Heart left ventricle (tissue), 13 donors: ENCODE measurements at regions not wholly inside any gene's neighbourhood (a gene's known extent, or its start where the extent isn't known, plus 50 kb on each side); places are given as distances from the start of the nearest gene placed in this dataset.

Experiments used
- POLR2A ChIP-seq, 2 donors: fragments of 450-650 bp; IDR thresholded peaks; one replicate each; pipeline ENCODE4 v1.6.1; 2017; ENCODE audit warnings: antibody characterized with exemption in 2 of 2, mild to moderate bottlenecking in 2 of 2, moderate library complexity in 2 of 2
- TF ChIP-seq, protein P1 (sequence below), 12 donors: fragments of 200-600 bp; sonication (generic) in 4 of 12; IDR thresholded peaks; one replicate each; pipeline versions ENCODE4 v1.5.0 to v1.8.0; 2018 to 2022; ENCODE audit warnings: antibody characterized with exemption in 12 of 12, mild to moderate bottlenecking in 5 of 12
- donor health status: ischemic (EF 13 %, LVEDD 7.1; RV severe dilation, severe dysfunction).
- donor health status: DM: no; HTN: yes; CAD: no.
- donor health status: DM: no; HTN: no; CAD: no.
- donor health status: ischemic (EF 25% LVEDD 6.9; RV normal size, moderate dysfunction).
- donor health status: ischemic (EF 25% LVEDD 5.7; RV mildly dilated, moderate dysfunction).
- donor health status: ischemic (EF 35%, LVEDD 5.7; RV mildly dilated, moderate dysfunction).
- donor health status: nonischemic (EF 11% LVEDD 7.7; RV severe dilation, severe dysfunction).
- donor health status: DM: yes; HTN: yes; CAD: no.
- donor health status: PGD.
- donor health status: ischemic (EF 29% LVEDD 5.4; RV normal size, mild dysfunction).
- donor health status: nonischemic (EF 23%, LVEDD 6.1; RV moderate dilation, normal function).

DNA sequence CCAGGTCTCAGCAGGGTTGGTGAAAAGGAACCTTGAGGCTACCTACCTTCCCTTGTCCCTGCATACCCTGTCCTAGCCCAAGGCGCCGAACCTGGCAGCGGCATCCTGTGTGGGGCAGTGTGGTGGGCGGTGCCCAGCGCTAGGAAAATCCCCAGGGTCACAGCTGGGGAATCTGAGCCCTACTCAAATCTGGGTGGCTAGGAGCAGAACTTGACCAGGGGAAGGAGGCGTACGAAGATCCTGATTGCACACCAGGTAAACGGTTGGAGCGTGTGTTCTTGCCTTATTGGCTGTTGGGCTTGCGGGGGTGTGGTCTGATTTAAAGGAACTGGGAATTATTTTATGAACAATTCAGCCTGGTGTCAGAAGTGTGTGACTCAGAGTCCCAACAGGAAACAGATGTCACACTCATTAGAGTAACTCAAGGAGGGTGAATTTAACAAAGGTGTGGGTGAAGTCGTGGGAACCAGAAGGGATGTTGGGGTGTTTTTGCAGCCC is 118.6 kb downstream of the LRIG2 start:
- TF ChIP-seq, protein P1, sequence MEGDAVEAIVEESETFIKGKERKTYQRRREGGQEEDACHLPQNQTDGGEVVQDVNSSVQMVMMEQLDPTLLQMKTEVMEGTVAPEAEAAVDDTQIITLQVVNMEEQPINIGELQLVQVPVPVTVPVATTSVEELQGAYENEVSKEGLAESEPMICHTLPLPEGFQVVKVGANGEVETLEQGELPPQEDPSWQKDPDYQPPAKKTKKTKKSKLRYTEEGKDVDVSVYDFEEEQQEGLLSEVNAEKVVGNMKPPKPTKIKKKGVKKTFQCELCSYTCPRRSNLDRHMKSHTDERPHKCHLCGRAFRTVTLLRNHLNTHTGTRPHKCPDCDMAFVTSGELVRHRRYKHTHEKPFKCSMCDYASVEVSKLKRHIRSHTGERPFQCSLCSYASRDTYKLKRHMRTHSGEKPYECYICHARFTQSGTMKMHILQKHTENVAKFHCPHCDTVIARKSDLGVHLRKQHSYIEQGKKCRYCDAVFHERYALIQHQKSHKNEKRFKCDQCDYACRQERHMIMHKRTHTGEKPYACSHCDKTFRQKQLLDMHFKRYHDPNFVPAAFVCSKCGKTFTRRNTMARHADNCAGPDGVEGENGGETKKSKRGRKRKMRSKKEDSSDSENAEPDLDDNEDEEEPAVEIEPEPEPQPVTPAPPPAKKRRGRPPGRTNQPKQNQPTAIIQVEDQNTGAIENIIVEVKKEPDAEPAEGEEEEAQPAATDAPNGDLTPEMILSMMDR (IDR thresholded peaks at IDR 0.05): no peak
- no peak for TF ChIP-seq POLR2A (IDR thresholded peaks at IDR 0.05)
